GM12865 (cell line): ENCODE measurements at regions not wholly inside any gene's neighbourhood (a gene's known extent, or its start where the extent isn't known, plus 50 kb on each side); places are given as distances from the start of the nearest gene placed in this dataset.

ENCODE experiments used
- DNase-seq: peaks from one replicate; pipeline ENCODE4 v3.0.0; 2010; ENCODE audit warnings: low read depth
- H3K4me3 ChIP-seq: 2 replicates; pipeline ENCODE4 v1.5.1; 2011; ENCODE audit warnings: mild to moderate bottlenecking, low read depth, low read length, control low read depth
- CTCF ChIP-seq: IDR thresholded peaks from 2 replicates; pipeline ENCODE4 v1.5.1; 2011; ENCODE audit warnings: low read length, control low read depth, low read depth, inconsistent platforms; ENCODE audit not compliant: insufficient read depth; ENCODE audit errors: missing control alignments

GRCh38 chr6:66931787-66932186 is 1224.8 kb upstream of the EYS start:
- no peak for DNase-seq
- no peak overlapping the region for H3K4me3 ChIP-seq
- no peak for TF ChIP-seq CTCF

- no peak for DNase-seq
- H3K4me3 ChIP-seq = no peak overlapping the region
- TF ChIP-seq CTCF = no peak
Measured at GRCh38 chr6:66930559-66931290, 1223.7 kb upstream of the EYS start.

- no peak for TF ChIP-seq CTCF
- H3K4me3 ChIP-seq = no peak overlapping the region
- DNase-seq = no peak
Measured at GRCh38 chr6:66926060-66926459, 1219.0 kb upstream of the EYS start.

- H3K4me3 ChIP-seq = no peak overlapping the region
- no peak for DNase-seq
- no peak for TF ChIP-seq CTCF
Measured at GRCh38 chr6:66913657-66914056, 1206.6 kb upstream of the EYS start.

GRCh38 chr6:66902457-66902856 is 1195.4 kb upstream of the EYS start:
- DNase-seq = no peak
- H3K4me3 ChIP-seq = no peak overlapping the region
- TF ChIP-seq CTCF = no peak

- no peak overlapping the region for H3K4me3 ChIP-seq
- no peak for TF ChIP-seq CTCF
- no peak for DNase-seq
Measured at GRCh38 chr6:66900133-66901083, 1193.4 kb upstream of the EYS start.
